ENCODE measurements at regions not wholly inside any gene's neighbourhood (a gene's known extent, or its start where the extent isn't known, plus 50 kb on each side); places are given as distances from the start of the nearest gene placed in this dataset.

DNA sequence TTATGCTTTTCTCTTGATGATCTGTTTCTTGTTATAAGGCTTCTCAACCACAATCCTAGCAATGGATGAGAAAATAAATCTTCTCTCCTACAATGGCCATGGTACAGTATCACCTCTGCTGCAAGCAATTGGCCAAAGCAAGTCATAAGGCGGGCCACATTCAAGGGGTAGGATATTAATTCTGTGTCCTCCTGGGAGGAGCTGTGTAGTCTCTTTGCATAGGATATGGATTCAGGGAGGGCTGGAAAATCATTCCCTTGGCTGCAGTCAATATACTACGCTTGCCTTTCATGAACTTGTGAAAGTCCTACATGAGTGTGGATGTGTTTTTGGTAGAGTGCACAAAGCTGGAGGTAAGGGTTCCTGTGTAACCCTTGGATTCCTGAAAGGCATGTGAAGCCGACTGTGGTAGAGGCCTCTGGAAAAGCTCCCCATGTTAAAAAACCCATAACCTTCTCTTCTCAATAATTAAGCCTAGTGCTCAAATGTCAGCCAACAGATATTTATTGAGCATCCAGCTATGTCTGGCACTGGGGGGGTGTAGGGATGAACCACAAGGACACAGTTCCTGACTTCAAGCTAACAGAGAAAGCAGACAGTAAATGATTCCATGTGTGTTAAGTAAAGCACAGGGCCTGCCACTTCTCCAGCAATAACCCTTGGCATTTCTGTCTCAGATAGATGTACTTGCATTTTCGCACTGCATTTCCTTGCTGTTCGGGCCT, 147.6 kb upstream of the HS3ST3A1 start:
- no peak overlapping the region for H3K4me3 Mint-ChIP-seq
- no peak for ATAC-seq (replicated peaks)
- no peaks in the 10 kb centered on the region for H3K4me1 Mint-ChIP-seq (ENCODE audit: low read depth in 2 of 2)
- peaks cover 48 to 52% of the 10 kb centered on the region in 2 donors for H3K27me3 Mint-ChIP-seq
- H3K36me3 Mint-ChIP-seq (ENCODE audit: insufficient read depth), result no peaks in the 10 kb centered on the region
- no peak for DNase-seq
- H3K9me3 Mint-ChIP-seq, result no peaks in the 10 kb centered on the region
- H3K27ac Mint-ChIP-seq, result no peak overlapping the region

DNA sequence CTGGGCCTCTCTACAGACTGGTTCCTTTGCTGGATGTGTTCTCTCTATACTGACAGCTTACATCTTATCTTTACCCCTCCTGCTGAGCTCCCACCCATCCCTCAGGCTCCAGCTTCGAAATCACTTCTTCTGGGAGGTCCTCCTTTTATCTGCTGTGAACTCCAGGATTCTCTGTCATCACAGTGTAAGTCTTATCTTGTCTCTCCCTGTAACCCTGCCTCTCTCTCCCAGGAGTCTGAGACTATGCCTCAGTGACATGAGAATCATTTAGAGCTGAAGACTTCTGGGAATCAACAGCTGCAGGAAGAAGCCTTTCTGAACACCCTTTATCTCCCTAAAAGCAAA, 148.1 kb upstream of the HS3ST3A1 start:
- H3K9me3 Mint-ChIP-seq, result no peaks in the 10 kb centered on the region
- no peak overlapping the region for H3K27ac Mint-ChIP-seq
- no peaks in the 10 kb centered on the region for H3K4me1 Mint-ChIP-seq (ENCODE audit: low read depth in 2 of 2)
- no peaks in the 10 kb centered on the region for H3K36me3 Mint-ChIP-seq (ENCODE audit: insufficient read depth)
- no peak for ATAC-seq (replicated peaks)
- no peak overlapping the region for H3K4me3 Mint-ChIP-seq
- H3K27me3 Mint-ChIP-seq, result peaks cover 43 to 47% of the 10 kb centered on the region in 2 donors
- DNase-seq, result no peak

DNA sequence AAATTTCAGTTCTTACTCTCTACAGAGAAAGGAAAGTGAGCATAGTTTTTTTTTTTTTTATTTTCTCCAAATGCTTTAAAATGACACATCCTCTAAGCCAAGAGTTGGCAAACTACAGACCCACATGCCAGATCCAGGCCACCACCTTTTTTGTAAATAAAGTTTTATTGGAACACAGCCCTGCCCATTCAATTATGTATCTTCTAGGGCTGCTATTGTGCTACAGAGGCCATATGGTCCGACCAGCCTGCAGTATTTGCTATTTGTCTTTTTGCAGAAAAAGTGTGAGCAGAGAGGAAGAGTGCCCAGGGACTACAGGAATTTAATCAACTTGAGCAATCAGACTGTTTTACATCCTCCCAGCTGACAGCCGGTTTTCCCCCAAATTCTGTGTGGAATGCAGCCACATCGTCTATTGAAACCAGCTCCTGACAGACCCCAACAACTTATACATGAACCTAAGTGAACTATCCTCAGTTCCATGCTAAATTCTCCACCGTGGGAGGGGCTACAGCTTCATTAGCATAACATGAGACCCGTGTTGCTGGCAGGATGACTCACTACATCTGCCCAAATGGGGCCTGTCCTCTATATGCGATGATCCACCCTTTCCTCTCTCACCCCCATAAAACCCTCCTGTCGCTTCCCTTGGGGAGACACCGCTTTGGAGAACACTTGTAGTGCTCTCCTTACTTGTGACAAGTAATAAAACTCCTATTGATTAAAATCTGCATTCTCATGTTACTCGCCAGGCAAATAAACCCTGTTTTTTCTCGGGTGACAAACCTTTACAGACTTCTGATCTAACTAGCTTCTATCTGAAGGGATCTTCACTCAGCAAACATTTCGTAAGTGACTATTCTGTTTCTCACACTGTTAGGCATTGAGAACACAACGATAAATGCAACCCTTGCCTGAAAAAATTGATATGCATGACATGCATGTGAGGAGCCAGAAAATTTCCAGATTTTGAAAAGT, 149.4 kb upstream of the HS3ST3A1 start:
- no peaks in the 10 kb centered on the region for H3K36me3 Mint-ChIP-seq (ENCODE audit: insufficient read depth)
- no peaks in the 10 kb centered on the region for H3K9me3 Mint-ChIP-seq
- H3K4me3 Mint-ChIP-seq, result no peak overlapping the region
- no peak for ATAC-seq (replicated peaks)
- peaks cover 31 to 34% of the 10 kb centered on the region in 2 donors for H3K27me3 Mint-ChIP-seq
- H3K27ac Mint-ChIP-seq, result no peak overlapping the region
- no peak for DNase-seq
- H3K4me1 Mint-ChIP-seq (ENCODE audit: low read depth in 2 of 2), result no peaks in the 10 kb centered on the region

DNA sequence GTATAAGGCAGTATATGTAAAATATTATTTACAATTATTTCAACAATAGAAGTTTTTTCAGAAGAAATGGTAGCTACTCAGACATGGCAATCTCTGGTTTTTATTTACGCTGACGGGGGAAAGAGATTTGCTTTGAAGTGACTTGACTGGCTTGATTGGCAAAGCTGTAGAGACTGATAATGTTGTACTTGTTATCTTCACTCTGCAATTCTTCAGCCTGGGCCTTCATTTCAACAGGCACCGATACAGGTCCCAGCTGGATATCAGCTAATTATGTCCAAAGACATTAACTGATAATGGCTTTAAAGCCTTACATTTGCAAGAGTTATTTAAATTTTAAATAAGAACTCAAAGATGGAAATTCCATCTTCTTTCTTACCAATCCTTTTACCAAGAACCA, 151.4 kb upstream of the HS3ST3A1 start:
- Mint-ChIP-seq H3K9me3 (no peaks in the 10 kb centered on the region), H3K4me1 (ENCODE audit: low read depth in 2 of 2) (no peaks in the 10 kb centered on the region), H3K36me3 (ENCODE audit: insufficient read depth) (no peaks in the 10 kb centered on the region), H3K4me3 (no peak overlapping the region), H3K27ac (no peak overlapping the region), H3K27me3 (peaks cover 25 to 28% of the 10 kb centered on the region in 2 donors)
- no peak for ATAC-seq (replicated peaks)
- no peak for DNase-seq

DNA sequence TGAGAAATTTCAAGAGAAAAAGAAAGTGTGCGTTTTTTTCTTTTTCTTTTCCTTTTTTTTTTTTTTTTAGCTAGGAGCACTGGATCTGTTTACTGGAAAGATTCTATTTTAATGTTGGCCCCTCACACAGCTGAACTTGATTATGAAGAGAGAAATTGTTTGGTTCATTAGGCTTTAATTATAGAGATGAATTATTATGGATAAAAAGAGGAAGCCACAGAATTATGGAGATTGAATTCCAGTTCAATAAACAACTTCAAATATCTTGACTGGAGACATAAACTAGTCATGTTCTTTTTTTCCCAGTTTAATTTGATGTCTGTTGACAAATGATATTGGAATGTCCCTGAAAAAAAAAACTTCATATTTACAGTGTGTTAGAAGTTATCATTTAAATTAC, 152.0 kb upstream of the HS3ST3A1 start:
- H3K27me3 Mint-ChIP-seq, result peaks cover 23 to 28% of the 10 kb centered on the region in 2 donors
- H3K4me3 Mint-ChIP-seq, result no peak overlapping the region
- no peak overlapping the region for H3K27ac Mint-ChIP-seq
- no peaks in the 10 kb centered on the region for H3K9me3 Mint-ChIP-seq
- H3K4me1 Mint-ChIP-seq (ENCODE audit: low read depth in 2 of 2), result no peaks in the 10 kb centered on the region
- H3K36me3 Mint-ChIP-seq (ENCODE audit: insufficient read depth), result no peaks in the 10 kb centered on the region
- DNase-seq (no peak), ATAC-seq (replicated peaks) (no peak)

DNA sequence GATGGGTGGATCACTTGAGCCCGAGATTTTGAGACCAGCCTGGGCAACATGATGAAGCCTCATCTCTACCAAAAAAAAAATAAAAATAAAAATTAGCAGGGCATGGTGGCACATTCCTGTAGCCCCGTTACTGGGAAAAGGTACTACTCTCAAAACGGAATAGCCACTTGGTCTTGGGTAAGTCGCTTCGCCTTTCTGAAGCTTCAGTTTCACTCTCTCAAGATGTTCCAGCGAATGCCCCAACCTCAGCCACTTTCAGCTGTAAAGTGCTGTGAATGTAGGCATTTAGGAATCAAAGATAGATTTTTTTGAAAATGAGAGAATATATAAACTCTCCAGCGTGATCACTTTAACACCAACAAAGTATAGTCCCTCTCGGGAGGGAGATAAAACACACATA, 154.1 kb upstream of the HS3ST3A1 start:
- no peaks in the 10 kb centered on the region for H3K36me3 Mint-ChIP-seq (ENCODE audit: insufficient read depth)
- no peak overlapping the region for H3K4me3 Mint-ChIP-seq
- H3K4me1 Mint-ChIP-seq (ENCODE audit: low read depth in 2 of 2), result no peaks in the 10 kb centered on the region
- H3K27me3 Mint-ChIP-seq, result peaks cover 5 to 14% of the 10 kb centered on the region in 2 donors
- DNase-seq (no peak), ATAC-seq (replicated peaks) (no peak)
- H3K27ac Mint-ChIP-seq, result no peak overlapping the region
- H3K9me3 Mint-ChIP-seq, result no peaks in the 10 kb centered on the region

DNA sequence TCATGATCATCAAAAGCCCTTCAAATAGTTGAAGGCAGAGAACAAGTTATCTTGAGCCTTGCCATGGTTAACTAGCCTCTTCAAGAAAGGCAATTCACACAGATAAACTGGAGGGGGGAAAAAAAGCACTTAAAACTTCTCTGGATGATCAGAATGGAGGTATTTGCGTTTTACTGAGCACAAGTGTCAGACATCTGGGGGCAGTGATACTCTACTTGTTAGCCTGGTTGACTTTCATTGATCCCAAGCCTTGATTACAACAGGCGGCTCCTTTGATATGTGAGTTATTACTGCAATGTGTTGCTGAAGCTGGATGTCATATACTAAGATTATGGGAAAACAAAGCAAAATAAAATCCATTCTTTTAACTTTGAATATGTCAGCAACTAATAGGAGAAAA, 155.0 kb upstream of the HS3ST3A1 start:
- no peak overlapping the region for H3K4me3 Mint-ChIP-seq

DNA sequence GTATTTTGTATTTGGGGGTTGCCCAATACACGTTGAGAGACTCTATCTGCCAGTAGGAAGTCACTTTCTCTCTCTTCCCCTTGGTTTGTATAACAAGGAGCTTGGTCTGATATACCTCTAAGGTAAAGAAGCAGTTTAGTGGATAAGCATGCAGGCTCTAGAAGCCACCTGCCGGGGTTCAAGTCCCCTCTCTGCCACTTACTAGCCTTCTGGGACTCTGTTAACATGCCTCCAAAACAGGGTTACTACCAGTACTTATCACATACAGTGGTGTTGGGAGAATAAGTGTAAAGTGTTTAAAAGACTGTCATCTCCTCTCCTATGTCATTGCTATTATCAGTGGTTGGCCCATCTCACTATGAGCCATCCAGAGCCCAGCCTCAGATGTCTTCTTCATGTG, 156.1 kb upstream of the HS3ST3A1 start:
- H3K4me3 Mint-ChIP-seq, result no peak overlapping the region
- DNase-seq (no peak), ATAC-seq (replicated peaks) (no peak)
- H3K27ac Mint-ChIP-seq, result no peak overlapping the region
- no peaks in the 10 kb centered on the region for H3K36me3 Mint-ChIP-seq (ENCODE audit: insufficient read depth)
- no peaks in the 10 kb centered on the region for H3K4me1 Mint-ChIP-seq (ENCODE audit: low read depth in 2 of 2)
- no peaks in the 10 kb centered on the region for H3K9me3 Mint-ChIP-seq
- H3K27me3 Mint-ChIP-seq, result peaks cover 0 to under 1% of the 10 kb centered on the region in 2 donors

More for the DNA sequence above, 155.0 kb upstream of the HS3ST3A1 start:
- DNase-seq (no peak), ATAC-seq (replicated peaks) (no peak)
- Mint-ChIP-seq H3K4me1 (ENCODE audit: low read depth in 2 of 2) (no peaks in the 10 kb centered on the region), H3K36me3 (ENCODE audit: insufficient read depth) (no peaks in the 10 kb centered on the region), H3K9me3 (no peaks in the 10 kb centered on the region), H3K27ac (no peak overlapping the region), H3K27me3 (peaks cover under 1 to 5% of the 10 kb centered on the region in 2 donors)

DNA sequence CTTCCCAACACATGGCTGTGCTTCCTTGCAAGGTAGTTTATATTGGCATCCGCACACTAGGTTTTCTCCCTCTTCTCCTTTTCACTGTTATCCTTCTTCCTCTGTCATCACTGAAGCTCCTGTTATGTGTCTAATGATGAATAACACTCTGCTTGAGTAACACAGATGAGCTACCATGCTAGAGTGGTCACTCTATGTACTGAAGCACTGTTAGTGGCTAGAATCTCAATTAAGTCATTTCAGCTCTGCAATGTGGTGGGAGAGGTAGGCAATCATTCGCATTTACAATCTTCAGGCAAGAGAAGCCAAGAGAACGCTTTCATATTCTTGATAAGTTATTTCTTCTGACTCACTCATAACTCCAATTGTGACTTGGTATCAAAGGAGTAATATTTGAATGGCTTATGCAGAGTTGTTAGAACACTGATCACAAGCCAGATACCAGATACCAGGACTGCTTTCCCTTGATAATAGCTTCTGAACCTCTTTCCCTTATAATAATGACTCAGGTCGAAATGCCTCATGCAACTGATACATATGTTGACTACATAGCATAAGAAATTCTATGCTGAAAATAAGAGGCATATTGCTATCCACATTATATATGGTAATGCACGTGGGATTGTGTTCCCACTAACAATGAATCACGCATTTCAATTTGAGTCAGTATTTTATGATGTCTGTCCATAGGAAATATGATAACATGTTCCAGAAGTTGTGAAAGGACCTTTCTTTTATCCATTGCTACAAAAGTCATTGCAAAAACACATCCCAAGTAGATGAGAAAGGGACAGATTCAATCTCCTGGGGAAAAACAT, 158.0 kb upstream of the HS3ST3A1 start:
- ATAC-seq (replicated peaks) (no peak), DNase-seq (no peak)
- Mint-ChIP-seq H3K27ac (no peak overlapping the region), H3K4me3 (no peak overlapping the region), H3K4me1 (ENCODE audit: low read depth in 2 of 2) (no peaks in the 10 kb centered on the region), H3K27me3 (peaks cover 0 to 19% of the 10 kb centered on the region in 2 donors), H3K9me3 (no peaks in the 10 kb centered on the region), H3K36me3 (ENCODE audit: insufficient read depth) (no peaks in the 10 kb centered on the region)

DNA sequence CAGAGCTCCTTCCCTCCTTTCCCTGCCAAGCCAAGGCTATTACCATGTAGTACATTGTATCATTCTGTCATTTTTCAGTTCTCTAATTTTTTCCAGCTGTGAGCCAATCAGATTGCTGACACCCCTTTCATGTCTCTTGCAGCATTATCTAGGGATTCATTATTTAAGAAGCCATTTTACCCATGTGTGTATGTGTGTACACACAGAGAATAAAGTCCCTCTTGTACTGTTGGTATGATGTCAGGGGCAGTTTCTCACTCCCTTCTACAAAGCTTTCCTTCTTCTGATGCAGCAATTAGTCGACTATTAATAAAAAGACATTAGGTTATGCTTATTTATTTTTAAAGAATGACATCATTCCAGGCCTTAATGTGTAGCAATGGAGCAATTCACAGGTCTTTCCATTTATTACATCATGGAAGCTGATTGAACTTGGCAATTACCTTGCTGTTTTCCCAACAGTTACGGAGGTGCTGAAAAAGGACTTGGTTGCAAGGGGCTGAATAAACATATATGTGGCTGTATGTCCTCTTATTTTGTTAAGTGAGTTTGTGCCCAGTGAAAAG, 159.4 kb upstream of the HS3ST3A1 start:
- no peak for DNase-seq

DNA sequence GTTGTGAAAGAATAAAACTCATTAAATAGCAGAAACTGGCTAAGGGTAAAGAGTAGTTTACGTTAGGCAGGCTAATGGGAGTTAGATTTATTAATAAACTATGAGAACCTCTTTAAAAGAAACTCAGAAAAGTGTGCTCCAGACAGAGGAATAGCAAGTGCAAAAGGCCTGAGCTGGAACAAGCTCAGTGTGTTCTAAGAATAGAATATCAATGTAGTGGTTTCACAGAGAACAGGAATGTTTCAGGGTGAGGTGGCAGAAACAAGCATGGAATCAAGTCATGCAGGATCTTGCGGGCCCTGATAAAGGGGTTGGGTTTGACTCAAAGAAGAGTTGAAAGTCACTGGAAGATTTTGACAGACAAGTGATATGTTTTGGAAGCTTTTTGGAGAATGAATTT, 164.0 kb upstream of the HS3ST3A1 start:
- DNase-seq (no peak), ATAC-seq (replicated peaks) (no peak)
- peaks cover 1 to 6% of the 10 kb centered on the region in 2 donors for H3K9me3 Mint-ChIP-seq

More for the DNA sequence above, 159.4 kb upstream of the HS3ST3A1 start:
- H3K36me3 Mint-ChIP-seq (ENCODE audit: insufficient read depth), result peaks cover 3% of the 10 kb centered on the region
- no peak overlapping the region for H3K27ac Mint-ChIP-seq
- peaks cover 6 to 28% of the 10 kb centered on the region in 2 donors for H3K27me3 Mint-ChIP-seq
- no peak overlapping the region for H3K4me3 Mint-ChIP-seq
- no peak for ATAC-seq (replicated peaks)
- no peaks in the 10 kb centered on the region for H3K4me1 Mint-ChIP-seq (ENCODE audit: low read depth in 2 of 2)
- no peaks in the 10 kb centered on the region for H3K9me3 Mint-ChIP-seq

DNA sequence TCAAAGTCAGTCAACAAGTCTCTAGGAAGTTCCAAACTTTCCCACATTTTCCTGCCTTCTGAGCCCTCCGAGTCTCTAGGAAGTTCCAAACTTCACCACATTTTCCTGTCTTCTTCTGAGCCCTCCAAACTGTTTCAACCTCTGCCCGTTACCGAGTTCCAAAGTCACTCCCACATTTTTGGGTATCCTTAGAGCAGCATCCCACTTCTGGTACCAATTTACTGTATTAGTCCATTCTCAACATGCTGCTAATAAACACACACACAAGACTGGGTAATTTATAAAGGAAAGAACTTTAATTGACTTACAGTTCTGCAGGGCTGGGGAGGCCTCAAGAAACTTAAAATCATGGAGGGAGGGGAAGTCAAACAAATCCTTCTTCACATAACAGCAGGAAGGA, 169.0 kb upstream of the HS3ST3A1 start:
- Mint-ChIP-seq H3K27ac (no peak overlapping the region), H3K27me3 (peaks cover 33 to 49% of the 10 kb centered on the region in 2 donors), H3K4me1 (ENCODE audit: low read depth in 2 of 2) (no peaks in the 10 kb centered on the region), H3K36me3 (ENCODE audit: insufficient read depth) (peaks cover 2% of the 10 kb centered on the region), H3K4me3 (no peak overlapping the region), H3K9me3 (peaks cover 3 to 9% of the 10 kb centered on the region in 2 donors)
- ATAC-seq (replicated peaks) (no peak), DNase-seq (no peak)

More for the DNA sequence above, 164.0 kb upstream of the HS3ST3A1 start:
- Mint-ChIP-seq H3K4me1 (ENCODE audit: low read depth in 2 of 2) (no peaks in the 10 kb centered on the region), H3K4me3 (no peak overlapping the region), H3K36me3 (ENCODE audit: insufficient read depth) (peaks cover 3% of the 10 kb centered on the region), H3K27ac (no peak overlapping the region), H3K27me3 (peaks cover 34 to 63% of the 10 kb centered on the region in 2 donors)

DNA sequence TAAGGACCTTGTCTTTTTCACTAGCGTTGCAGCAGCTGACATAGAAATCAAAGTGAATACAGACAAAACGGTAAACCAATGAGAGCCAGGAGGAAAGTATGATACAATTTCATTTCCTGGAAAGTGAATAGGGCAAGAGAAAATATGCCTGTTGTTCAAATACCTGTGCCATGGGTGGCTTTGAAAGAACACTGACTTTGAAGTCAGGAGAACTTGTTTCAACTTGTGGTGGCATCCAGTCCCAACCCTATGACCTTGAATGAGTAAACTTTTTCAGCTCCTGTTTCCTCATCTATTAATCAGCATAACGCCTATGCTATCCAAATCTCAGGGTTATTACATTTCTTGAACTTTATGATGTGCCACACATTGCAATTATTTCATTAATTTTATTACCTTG, 173.7 kb upstream of the HS3ST3A1 start:
- DNase-seq (no peak), ATAC-seq (replicated peaks) (no peak)
- no peak overlapping the region for H3K4me3 Mint-ChIP-seq
- peaks cover 5 to 6% of the 10 kb centered on the region in 2 donors for H3K9me3 Mint-ChIP-seq
- H3K27ac Mint-ChIP-seq, result no peak overlapping the region
- no peaks in the 10 kb centered on the region for H3K4me1 Mint-ChIP-seq (ENCODE audit: low read depth in 2 of 2)
- peaks cover 8 to 10% of the 10 kb centered on the region in 2 donors for H3K27me3 Mint-ChIP-seq
- no peaks in the 10 kb centered on the region for H3K36me3 Mint-ChIP-seq (ENCODE audit: insufficient read depth)
